ENCODE measurements at regions not wholly inside any gene's neighbourhood (a gene's known extent, or its start where the extent isn't known, plus 50 kb on each side); places are given as distances from the start of the nearest gene placed in this dataset.

- DNase-seq, result no peak
- no peak for TF ChIP-seq CTCF (IDR thresholded peaks at IDR 0.05; ENCODE audit: low read depth, low read length)
Observed at GRCh38 chr7:15783987-15784693, 97.7 kb upstream of the MEOX2 start.

GRCh38 chr7:15782656-15783055 is 96.2 kb upstream of the MEOX2 start:
- TF ChIP-seq CTCF (IDR thresholded peaks at IDR 0.05; ENCODE audit: low read depth, low read length), result no peak
- no peaks in the 10 kb centered on the region for H3K36me3 ChIP-seq

More at GRCh38 chr7:15783987-15784693, 97.7 kb upstream of the MEOX2 start:
- Histone ChIP-seq H3K36me3 (no peaks in the 10 kb centered on the region), H3K9me3 (no peaks in the 10 kb centered on the region), H3K27me3 (no peaks in the 10 kb centered on the region), H3K4me3 (ENCODE audit: low read depth, low read length) (no peak overlapping the region), H3K4me1 (no peaks in the 10 kb centered on the region)

GRCh38 chr7:15781944-15782343 is 95.5 kb upstream of the MEOX2 start:
- no peak overlapping the region for H3K4me3 ChIP-seq (ENCODE audit: low read depth, low read length)
- TF ChIP-seq CTCF (IDR thresholded peaks at IDR 0.05; ENCODE audit: low read depth, low read length), result no peak
- H3K36me3 ChIP-seq, result no peaks in the 10 kb centered on the region
- H3K9me3 ChIP-seq, result no peaks in the 10 kb centered on the region
- no peaks in the 10 kb centered on the region for H3K4me1 ChIP-seq
- DNase-seq, result no peak
- H3K27me3 ChIP-seq, result no peaks in the 10 kb centered on the region

More at GRCh38 chr7:15782656-15783055, 96.2 kb upstream of the MEOX2 start:
- Histone ChIP-seq H3K4me1 (no peaks in the 10 kb centered on the region), H3K4me3 (ENCODE audit: low read depth, low read length) (no peak overlapping the region), H3K9me3 (no peaks in the 10 kb centered on the region), H3K27me3 (no peaks in the 10 kb centered on the region)
- DNase-seq, result no peak

- no peaks in the 10 kb centered on the region for H3K4me1 ChIP-seq
- DNase-seq, result no peak
- no peaks in the 10 kb centered on the region for H3K36me3 ChIP-seq
- H3K4me3 ChIP-seq (ENCODE audit: low read depth, low read length), result no peak overlapping the region
- no peaks in the 10 kb centered on the region for H3K27me3 ChIP-seq
- no peaks in the 10 kb centered on the region for H3K9me3 ChIP-seq
- TF ChIP-seq CTCF (IDR thresholded peaks at IDR 0.05; ENCODE audit: low read depth, low read length), result no peak
Observed at GRCh38 chr7:15780271-15780670, 93.8 kb upstream of the MEOX2 start.

GRCh38 chr7:15778191-15778590 is 91.7 kb upstream of the MEOX2 start:
- no peaks in the 10 kb centered on the region for H3K36me3 ChIP-seq
- no peak for DNase-seq
- no peak for TF ChIP-seq CTCF (IDR thresholded peaks at IDR 0.05; ENCODE audit: low read depth, low read length)
- no peaks in the 10 kb centered on the region for H3K9me3 ChIP-seq
- no peak overlapping the region for H3K4me3 ChIP-seq (ENCODE audit: low read depth, low read length)
- H3K4me1 ChIP-seq, result no peaks in the 10 kb centered on the region
- no peaks in the 10 kb centered on the region for H3K27me3 ChIP-seq

GRCh38 chr7:15765753-15766152 is 79.3 kb upstream of the MEOX2 start:
- Histone ChIP-seq H3K36me3 (no peaks in the 10 kb centered on the region), H3K9me3 (no peaks in the 10 kb centered on the region)

More at GRCh38 chr7:15765753-15766152, 79.3 kb upstream of the MEOX2 start:
- no peak overlapping the region for H3K4me3 ChIP-seq (ENCODE audit: low read depth, low read length)
- no peak for TF ChIP-seq CTCF (IDR thresholded peaks at IDR 0.05; ENCODE audit: low read depth, low read length)
- no peaks in the 10 kb centered on the region for H3K4me1 ChIP-seq
- no peak for DNase-seq
- H3K27me3 ChIP-seq, result no peaks in the 10 kb centered on the region

Data from BE2C (cell line).